AG04450 (cell line): ENCODE measurements at regions not wholly inside any gene's neighbourhood (a gene's known extent, or its start where the extent isn't known, plus 50 kb on each side); places are given as distances from the start of the nearest gene placed in this dataset.

Experiments used
- CTCF ChIA-PET: fragments of 300-600, 350-600 bp; formaldehyde crosslinking; extraction: SDS; loops from one replicate; lab custom pipeline; 2022; ENCODE audit warnings: antibody characterized with exemption, inconsistent platforms; lab: Charles Lee
- POLR2A ChIA-PET: fragments of 350-600 bp; formaldehyde crosslinking; extraction: SDS; loops from one replicate; lab custom pipeline; 2021; ENCODE audit warnings: antibody characterized with exemption, inconsistent platforms; lab: Yijun Ruan, JAX
- DNase-seq: peaks from one replicate; pipeline ENCODE4 v3.0.0-alpha.2; 2011; ENCODE audit warnings: low read depth, low spot score
- H3K27ac ChIP-seq: one replicate; pipeline ENCODE4 v1.5.1; 2012; ENCODE audit warnings: low read depth, low read length, control low read depth
- H3K27me3 ChIP-seq: one replicate; pipeline ENCODE4 v1.6.0; 2012; ENCODE audit warnings: low read length; ENCODE audit not compliant: control insufficient read depth, insufficient read depth
- H3K4me3 ChIP-seq: 2 replicates; pipeline ENCODE4 v1.5.1; 2011; ENCODE audit warnings: mild to moderate bottlenecking, low read depth, low read length, control low read depth
- H3K9me3 ChIP-seq: 2 replicates; pipeline ENCODE4 v1.5.1; 2012; ENCODE audit warnings: low read length; ENCODE audit not compliant: control insufficient read depth, insufficient read depth
- CTCF ChIP-seq: IDR thresholded peaks from 2 replicates; pipeline ENCODE4 v1.5.1; 2011; ENCODE audit warnings: low read depth, low read length, control low read depth, inconsistent platforms

DNA sequence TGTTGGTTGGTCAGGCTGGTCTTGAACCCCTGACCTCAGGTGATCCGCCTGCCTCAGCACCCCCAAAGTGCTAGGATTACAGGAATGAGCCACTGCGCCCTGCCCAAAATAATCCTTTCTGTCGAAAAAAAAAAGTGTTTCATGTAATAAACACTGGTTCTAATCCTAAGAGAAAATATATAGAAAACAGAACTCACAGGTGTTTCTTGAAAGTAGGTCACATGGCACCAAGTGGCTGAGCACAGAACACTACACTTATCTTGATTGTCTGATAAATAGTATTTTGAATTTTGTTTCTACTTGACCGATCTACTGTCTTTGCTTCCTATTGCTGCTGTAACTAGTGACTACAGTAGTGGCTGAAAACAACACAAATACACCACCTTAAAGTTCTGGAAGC lies 87.6 kb upstream of the SOD1 start:
- H3K4me3 ChIP-seq, result no peak overlapping the region
- ChIA-PET POLR2A (no interaction called here), CTCF (no interaction called here)
- H3K9me3 ChIP-seq, result no peaks in the 10 kb centered on the region
- TF ChIP-seq CTCF, result no peak
- H3K27me3 ChIP-seq, result no peaks in the 10 kb centered on the region
- H3K27ac ChIP-seq, result no peak overlapping the region
- DNase-seq, result no peak

GRCh38 chr21:31570824-31571566 lies 88.5 kb upstream of the SOD1 start:
- ChIA-PET POLR2A (no interaction called here), CTCF (interaction anchor here (0.9 to 1.2 kb wide), 2 partner anchors 10 to 372 kb away, joined by 4 to 7 read pairs; no protein-coding TSS in a partner anchor)
- Histone ChIP-seq H3K9me3 (no peaks in the 10 kb centered on the region), H3K27me3 (no peaks in the 10 kb centered on the region), H3K4me3 (no peak overlapping the region), H3K27ac (no peak overlapping the region)
- DNase-seq, result no peak
- no peak for TF ChIP-seq CTCF

DNA sequence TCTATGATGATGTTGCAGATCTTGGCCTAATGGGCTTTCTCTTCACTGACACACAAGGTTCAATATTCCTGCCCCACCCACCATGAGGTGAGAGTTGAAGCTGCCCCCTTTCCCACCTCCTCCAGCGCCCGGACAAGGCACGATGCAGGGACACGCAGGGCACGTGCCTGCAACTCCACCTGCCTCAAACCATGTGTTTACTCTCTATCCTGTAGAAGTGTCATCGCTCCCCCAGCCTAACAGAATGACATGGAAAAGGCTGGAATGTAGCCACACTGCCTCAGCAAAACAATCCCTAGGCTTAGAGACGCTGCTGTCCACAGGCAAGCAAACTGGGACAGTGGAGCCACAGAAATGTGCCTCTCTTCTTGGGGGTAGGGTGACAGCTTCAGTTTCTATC lies 92.9 kb upstream of the SOD1 start:
- no peak overlapping the region for H3K27ac ChIP-seq
- no peak for TF ChIP-seq CTCF
- ChIA-PET CTCF (interaction anchor here (0.7 to 3.3 kb wide), 2 partner anchors 14 to 46 kb away, joined by 8 to 12 read pairs; no protein-coding TSS in a partner anchor), POLR2A (no interaction called here)
- no peak overlapping the region for H3K4me3 ChIP-seq
- H3K27me3 ChIP-seq, result no peaks in the 10 kb centered on the region
- no peaks in the 10 kb centered on the region for H3K9me3 ChIP-seq
- DNase-seq, result no peak

- ChIA-PET POLR2A (no interaction called here), CTCF (interaction anchor here (0.7 to 3.3 kb wide), 2 partner anchors 15 to 45 kb away, joined by 8 to 12 read pairs; no protein-coding TSS in a partner anchor)
- Histone ChIP-seq H3K27ac (no peak overlapping the region), H3K4me3 (no peak overlapping the region), H3K27me3 (no peaks in the 10 kb centered on the region), H3K9me3 (no peaks in the 10 kb centered on the region)
- no peak for DNase-seq
- TF ChIP-seq CTCF, result no peak
Measured at GRCh38 chr21:31566064-31566463, 93.4 kb upstream of the SOD1 start.

DNA sequence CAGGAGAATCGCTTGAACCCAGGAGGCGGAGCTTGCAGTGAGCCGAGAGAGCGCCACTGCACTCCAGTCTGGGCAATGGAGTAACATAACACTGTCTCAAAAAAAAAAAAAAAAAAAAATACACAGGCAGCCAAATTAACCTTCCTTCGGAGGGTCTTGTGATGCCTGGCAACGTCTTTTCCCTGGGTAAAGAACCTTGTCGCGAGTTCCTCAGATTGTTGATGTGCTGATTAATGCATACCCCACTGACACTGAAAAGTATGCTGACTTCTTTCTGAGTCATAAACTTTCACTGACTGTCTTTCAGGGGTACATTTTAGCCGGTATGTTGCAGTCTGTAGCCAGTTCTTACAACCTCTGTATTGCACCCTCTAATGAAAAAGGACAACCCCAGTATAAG lies 95.1 kb upstream of the SOD1 start:
- H3K27ac ChIP-seq, result no peak overlapping the region
- no peak for DNase-seq
- no peak for TF ChIP-seq CTCF
- H3K27me3 ChIP-seq, result peaks cover 10% of the 10 kb centered on the region
- ChIA-PET CTCF (no interaction called here), POLR2A (no interaction called here)
- H3K4me3 ChIP-seq, result no peak overlapping the region
- H3K9me3 ChIP-seq, result no peaks in the 10 kb centered on the region
